ENCODE measurements at regions not wholly inside any gene's neighbourhood (a gene's known extent, or its start where the extent isn't known, plus 50 kb on each side); places are given as distances from the start of the nearest gene placed in this dataset.
"Not testable (repeated sequence)": the region's sequence is repeated elsewhere in the genome, so short reads cannot be mapped to it uniquely, and the experiment has no call there.

DNA sequence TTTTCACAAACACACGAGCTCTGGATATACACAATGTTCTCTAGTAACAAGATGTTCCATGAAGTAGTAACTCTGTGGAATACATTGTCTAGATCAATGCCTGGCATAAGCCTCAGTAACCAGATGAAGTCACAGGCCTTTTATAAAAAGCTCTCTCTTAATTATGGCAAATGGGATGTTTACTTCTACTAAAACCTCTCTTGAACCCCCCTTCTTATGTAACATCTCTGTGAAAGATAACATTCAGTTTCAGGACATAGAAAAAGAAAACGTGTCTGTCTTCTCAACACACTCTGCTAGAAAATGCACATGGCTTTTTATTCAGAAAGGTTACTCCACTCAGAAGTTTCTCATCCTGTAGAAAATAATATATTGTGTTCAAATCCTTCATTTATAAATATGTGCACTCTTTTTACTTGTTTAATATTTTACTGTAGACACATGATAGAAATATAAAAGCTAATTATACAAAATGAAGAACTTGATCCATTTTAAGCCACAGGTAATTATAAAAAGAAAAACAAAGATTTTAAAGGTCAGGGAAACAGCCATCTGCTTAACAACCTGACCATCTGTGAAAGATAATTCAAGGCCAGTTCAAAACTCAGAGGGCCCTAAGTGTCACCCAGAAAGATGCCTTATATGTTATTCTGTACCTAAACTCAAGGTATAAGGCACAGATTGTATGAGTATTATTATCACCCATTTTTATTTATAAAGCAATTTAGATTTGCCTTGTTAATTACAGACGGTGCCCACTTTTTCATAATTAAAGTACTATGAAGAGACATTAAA is 812.0 kb downstream of the CDH18 start:
- no peak for DNase-seq

DNA sequence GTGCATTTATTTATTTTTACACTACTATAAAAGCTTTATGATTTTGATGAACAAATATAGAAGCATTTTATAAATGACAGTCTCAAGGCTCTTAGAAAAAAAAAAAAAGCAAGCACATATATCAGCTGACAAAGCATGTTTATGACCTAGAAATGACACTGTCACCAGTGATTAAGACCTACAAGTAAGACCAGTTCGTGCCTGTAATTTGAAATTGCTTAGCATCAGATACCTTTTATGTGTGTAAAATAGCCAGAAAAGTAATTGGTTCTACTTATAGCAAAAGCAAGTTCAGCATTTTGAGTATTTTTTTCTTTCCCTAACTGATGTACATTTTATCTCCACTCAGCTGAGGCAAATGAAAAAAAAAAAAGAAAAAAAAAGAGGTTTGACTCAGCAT is 808.4 kb downstream of the CDH18 start:
- no peak for DNase-seq

DNA sequence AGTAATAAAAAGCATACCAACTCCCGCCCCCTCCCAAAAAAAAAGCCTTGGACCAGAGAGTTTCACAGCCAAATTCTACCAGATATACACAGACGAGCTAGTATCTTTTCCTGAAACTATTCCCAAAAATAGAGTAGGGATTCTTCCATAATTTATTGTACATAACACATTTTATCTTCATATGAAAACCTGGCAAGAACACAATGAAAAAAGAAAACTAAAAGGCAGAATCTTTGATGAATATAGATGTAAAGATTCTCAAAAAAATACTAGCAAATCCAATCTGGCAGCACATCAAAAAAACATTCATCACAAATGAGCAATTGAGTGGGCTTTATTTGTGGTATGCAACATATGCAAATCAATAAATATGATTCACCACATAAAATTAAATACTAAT is 798.8 kb downstream of the CDH18 start:
- no peak for DNase-seq

- DNase-seq, result no peak
Measured at GRCh38 chr5:19193631-19194030, 794.4 kb downstream of the CDH18 start.

DNA sequence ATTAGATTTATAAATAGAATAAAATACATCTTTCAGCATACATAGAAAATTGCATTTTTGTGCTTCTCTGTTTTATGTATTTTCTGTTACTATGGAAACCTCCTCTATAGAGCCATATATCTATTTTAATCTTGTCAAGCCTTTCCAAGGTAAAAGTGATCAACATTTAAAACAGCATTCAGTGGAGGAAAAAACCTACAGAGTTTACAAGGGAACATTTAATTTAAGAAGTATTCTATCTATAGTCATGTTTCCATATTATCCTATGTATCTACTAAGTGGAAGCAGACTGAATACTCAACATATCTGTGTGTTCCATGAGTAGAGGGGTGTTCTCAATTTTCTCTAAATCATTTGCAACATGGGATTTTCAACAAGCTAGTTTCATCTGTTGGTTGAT is 791.4 kb downstream of the CDH18 start:
- DNase-seq, result no peak

GRCh38 chr5:19200251-19200650 is 787.7 kb downstream of the CDH18 start:
- DNase-seq, result no peak

DNA sequence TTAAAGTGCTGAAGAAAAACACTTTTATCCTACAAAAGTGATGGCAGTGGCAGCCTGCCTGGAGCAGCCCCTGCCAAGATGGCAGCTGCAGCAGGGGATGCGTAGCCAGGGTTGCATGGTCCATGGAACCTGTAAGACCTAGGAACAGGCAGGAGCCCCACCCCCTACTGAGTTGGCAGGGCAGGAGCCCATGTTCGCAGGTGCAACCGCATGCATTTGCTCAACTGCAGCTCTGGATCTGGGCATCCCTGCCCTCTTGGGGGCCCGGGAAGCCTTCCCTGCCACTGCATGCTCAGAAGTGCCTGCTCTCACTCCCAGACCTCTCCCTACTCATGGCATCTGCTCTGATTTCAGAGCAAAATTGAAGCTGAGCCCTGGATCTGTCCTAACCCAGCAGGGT is 779.6 kb downstream of the CDH18 start:
- DNase-seq, result no peak

DNA sequence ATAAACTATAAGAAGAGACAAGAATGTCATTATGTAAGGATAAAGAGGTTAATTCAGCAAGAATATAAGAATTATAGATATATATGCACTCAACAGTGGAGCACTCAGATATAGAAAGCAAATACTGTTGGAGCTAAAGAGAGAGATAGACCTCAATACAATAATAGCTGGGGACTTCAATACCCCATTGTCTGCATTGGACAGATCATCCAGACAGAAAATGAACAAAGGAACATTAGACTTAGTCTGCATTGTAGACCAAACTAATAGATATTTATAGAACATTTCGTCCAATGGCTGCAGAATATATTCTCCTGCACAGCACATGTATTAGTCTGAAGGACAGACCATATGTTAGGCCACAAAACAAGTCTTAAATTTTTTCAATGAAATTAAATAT is 777.1 kb downstream of the CDH18 start:
- no peak for DNase-seq

DNA sequence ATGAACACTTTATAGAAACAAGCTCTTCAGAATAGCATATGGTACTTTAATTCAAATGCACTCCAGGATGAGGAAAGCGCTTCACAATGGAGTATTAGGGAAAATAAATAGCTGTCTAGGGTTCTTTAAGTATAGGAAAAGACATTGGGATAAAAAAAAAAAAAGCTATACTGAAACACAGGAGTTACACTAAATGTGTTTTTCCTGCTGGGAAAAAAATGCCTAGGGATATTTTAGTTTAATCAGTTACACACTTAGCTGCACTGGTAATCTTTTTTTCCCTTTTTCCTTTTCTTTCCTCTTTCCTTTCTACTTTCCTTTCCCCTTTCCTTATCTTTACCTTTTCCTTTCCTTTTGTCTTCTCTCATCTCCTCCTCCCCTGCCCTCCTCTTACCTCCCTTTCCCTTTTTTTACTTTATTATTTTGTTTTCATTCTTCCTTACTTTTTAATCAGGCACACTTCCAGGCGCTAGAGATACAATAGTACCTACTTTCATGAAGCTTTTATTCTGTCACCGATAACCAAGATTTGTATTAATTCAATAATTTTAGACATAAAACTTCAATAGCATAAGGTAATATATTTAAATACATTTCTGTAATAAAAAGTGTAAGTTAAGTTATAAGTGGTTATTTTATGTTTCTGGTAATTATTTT is 758.7 kb downstream of the CDH18 start:
- no peak for DNase-seq

DNA sequence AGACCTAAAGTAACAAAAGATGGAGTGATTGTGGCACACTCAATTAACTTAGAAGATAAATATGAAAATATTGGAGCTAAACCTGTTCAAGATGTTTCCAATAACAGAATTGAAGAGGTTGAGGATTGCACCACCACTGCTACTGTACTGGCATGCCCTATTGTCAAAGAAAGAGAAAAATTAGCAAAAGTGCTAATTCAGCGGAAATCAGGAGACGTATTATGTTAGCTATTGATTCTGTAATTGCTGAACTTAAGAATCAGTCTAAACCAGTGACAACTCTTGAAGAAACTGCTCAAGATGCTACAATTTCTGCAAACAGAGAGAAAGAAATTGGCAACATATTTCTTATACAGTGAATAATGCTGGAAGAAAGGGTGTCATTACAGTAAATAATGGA is 754.4 kb downstream of the CDH18 start:
- no peak for DNase-seq

GRCh38 chr5:19235101-19235584 is 752.9 kb downstream of the CDH18 start:
- no peak for DNase-seq

- no peak for DNase-seq
Measured at GRCh38 chr5:19240170-19240569, 747.8 kb downstream of the CDH18 start.

DNA sequence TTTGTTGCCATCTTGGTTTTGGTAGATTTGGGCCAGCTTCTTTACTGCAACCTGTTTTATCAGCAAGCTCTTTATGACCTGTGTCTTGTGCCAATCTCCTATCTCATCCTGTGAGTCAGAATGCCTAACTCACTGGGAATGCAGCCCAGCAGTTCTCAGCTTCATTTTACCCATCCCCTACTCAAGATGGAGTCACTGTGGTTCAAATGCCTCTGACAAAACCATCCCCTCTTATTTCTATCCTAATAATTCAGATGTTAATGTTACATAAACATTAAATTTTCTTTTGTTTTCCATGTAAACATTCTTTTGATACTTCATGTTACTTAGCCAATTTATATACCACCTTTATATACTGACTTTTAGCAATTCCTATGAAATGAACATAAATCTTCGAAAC is 746.3 kb downstream of the CDH18 start:
- no peak for DNase-seq

GRCh38 chr5:19246191-19246590 is 741.8 kb downstream of the CDH18 start:
- DNase-seq, result not testable (repeated sequence)

- DNase-seq, result no peak
Measured at GRCh38 chr5:19247302-19247701, 740.7 kb downstream of the CDH18 start.

- DNase-seq, result no peak
Measured at GRCh38 chr5:19256036-19256435, 732.0 kb downstream of the CDH18 start.

GRCh38 chr5:19258686-19259085 is 729.3 kb downstream of the CDH18 start:
- no peak for DNase-seq

GRCh38 chr5:19261879-19262278 is 726.1 kb downstream of the CDH18 start:
- no peak for DNase-seq

DNA sequence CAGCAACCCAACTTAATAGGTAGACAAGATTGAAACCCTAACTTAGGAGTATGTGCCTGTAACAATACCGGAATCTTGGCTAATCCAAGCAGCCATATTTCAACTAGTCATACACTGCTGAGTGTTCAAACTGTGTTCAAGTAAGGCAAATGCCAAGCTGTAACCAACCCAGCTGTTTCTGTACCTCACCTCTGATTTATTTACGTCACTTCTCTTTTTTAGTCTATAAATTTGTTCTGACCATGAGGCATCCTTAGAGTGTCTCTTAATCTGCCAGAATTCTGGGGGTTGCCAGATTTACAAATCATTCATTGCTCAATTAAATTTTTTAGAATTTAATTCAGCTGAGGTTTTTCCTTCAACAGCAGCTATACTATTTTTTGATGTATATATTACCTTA is 723.2 kb downstream of the CDH18 start:
- DNase-seq, result no peak

GRCh38 chr5:19266791-19267190 is 721.2 kb downstream of the CDH18 start:
- no peak for DNase-seq

DNA sequence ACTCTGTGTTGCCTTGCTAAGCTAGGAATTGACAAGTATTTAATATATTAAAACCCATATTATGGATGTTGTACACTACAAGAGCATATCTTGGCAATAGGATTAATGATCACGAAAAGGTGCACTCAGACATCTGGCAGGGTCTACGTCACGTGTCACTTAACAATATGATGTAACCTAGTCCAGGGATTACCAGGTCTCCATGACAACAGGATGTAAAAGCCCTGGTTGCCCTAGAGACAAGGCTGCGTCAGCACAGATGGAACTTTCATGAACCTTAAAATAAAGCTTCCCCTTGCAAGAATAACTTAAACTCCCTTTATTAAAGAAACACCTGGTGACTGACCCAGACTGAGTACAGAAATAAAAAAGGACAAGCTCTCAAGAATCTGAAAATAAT is 717.8 kb downstream of the CDH18 start:
- DNase-seq, result no peak

DNA sequence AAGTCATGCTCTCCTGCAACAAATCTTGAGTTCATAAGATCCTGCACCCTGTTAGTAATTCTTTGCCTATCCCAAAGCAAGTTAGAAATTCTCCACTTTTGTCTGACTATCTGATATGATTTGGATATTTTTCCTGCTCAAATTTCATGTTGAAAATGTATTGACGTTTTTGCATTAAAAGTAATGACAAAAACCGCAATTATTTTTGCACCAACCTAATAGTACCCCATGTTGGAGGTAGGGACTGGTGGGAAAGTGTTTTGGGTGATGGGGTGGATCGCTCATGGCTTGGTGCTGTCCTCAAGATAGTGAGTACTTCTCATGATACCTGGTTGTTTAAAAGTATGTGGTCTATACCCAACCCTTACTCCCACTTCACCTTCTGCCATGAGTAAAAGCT is 713.4 kb downstream of the CDH18 start:
- no peak for DNase-seq

GRCh38 chr5:19285286-19285685 is 702.7 kb downstream of the CDH18 start:
- DNase-seq, result no peak

DNA sequence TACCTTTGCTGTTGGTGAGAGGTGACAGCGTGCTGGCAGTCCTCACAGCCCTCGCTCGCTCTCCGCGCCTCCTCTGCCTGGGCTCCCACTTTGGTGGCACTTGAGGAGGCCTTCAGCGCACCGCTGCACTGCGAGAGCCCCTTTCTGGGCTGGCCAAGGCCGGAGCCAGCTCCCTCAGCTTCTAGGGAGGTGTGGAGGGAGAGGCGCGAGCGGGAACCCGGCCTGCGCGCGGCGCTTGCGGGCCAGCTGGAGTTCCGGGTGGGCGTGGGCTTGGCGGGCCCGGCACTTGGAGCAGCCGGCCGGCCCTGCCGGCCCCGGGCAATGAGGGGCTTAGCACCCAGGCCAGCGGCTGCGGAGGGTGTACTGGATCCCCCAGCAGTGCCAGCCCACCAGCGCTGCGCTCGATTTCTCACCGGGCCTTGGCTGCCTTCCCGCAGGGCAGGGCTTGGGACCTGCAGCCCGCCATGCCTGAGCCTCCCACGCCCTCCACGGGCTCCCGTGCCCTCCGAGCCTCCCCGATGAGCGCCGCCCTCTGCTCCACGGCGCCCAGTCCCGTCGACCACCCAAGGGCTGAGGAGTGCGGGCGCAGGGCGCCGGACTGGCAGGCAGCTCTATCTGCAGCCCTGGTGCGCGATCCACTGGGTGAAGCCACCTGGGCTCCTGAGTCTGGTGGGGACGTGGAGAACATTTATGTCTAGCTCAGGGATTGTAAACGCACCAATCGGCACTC is 700.3 kb downstream of the CDH18 start:
- not testable (repeated sequence) for DNase-seq

Measured in stimulated activated CD4-positive, alpha-beta T cell treated with anti-CD3 and anti-CD28 coated beads, Interleukin-4, amount 100 ng/mL, for 24 hours (primary cell).